COR-L47 (cell line): ENCODE measurements at regions not wholly inside any gene's neighbourhood (a gene's known extent, or its start where the extent isn't known, plus 50 kb on each side); places are given as distances from the start of the nearest gene placed in this dataset.

ENCODE experiments used
- DNase-seq: peaks from one replicate; lab custom pipeline; 2025; lab: John Stamatoyannopoulos, UW

GRCh38 chr18:21996351-21996826, 173.0 kb upstream of the GATA6 start:
- no peak for DNase-seq

- DNase-seq, result peak; percentile 8
Observed at GRCh38 chr18:21997207-21998143, 171.9 kb upstream of the GATA6 start.

- DNase-seq, result no peak
Observed at GRCh38 chr18:21998486-21998885, 170.9 kb upstream of the GATA6 start.

- DNase-seq, result no peak
Observed at GRCh38 chr18:22001912-22002487, 167.4 kb upstream of the GATA6 start.

GRCh38 chr18:22005191-22005841, 164.1 kb upstream of the GATA6 start:
- DNase-seq, result no peak

GRCh38 chr18:22006458-22006857, 162.9 kb upstream of the GATA6 start:
- DNase-seq, result no peak

GRCh38 chr18:22009242-22009641, 160.1 kb upstream of the GATA6 start:
- no peak for DNase-seq

GRCh38 chr18:22013993-22014392, 155.4 kb upstream of the GATA6 start:
- DNase-seq, result no peak

GRCh38 chr18:22015156-22015555, 154.2 kb upstream of the GATA6 start:
- no peak for DNase-seq

GRCh38 chr18:22018366-22018765, 151.0 kb upstream of the GATA6 start:
- no peak for DNase-seq

- DNase-seq, result no peak
Observed at GRCh38 chr18:22019193-22019592, 150.2 kb upstream of the GATA6 start.

GRCh38 chr18:22020127-22020866, 149.1 kb upstream of the GATA6 start:
- DNase-seq, result no peak

GRCh38 chr18:22020867-22021370, 148.5 kb upstream of the GATA6 start:
- no peak for DNase-seq

GRCh38 chr18:22021701-22022100, 147.7 kb upstream of the GATA6 start:
- DNase-seq, result no peak

GRCh38 chr18:22024924-22025323, 144.5 kb upstream of the GATA6 start:
- no peak for DNase-seq

GRCh38 chr18:22026362-22026761, 143.0 kb upstream of the GATA6 start:
- no peak for DNase-seq

- no peak for DNase-seq
Observed at GRCh38 chr18:22026889-22027288, 142.5 kb upstream of the GATA6 start.

GRCh38 chr18:22031611-22032010, 137.8 kb upstream of the GATA6 start:
- DNase-seq, result no peak

- no peak for DNase-seq
Observed at GRCh38 chr18:22032392-22032961, 136.9 kb upstream of the GATA6 start.

GRCh38 chr18:22033085-22033484, 136.3 kb upstream of the GATA6 start:
- DNase-seq, result no peak

- DNase-seq, result no peak
Observed at GRCh38 chr18:22034276-22034675, 135.1 kb upstream of the GATA6 start.

GRCh38 chr18:22040533-22040932, 128.9 kb upstream of the GATA6 start:
- no peak for DNase-seq
